ENCODE measurements at regions not wholly inside any gene's neighbourhood (a gene's known extent, or its start where the extent isn't known, plus 50 kb on each side); places are given as distances from the start of the nearest gene placed in this dataset.

GRCh38 chr11:33630936-33631748 lies 69.5 kb downstream of the C11orf91 start:
- peaks cover 17% of the 10 kb centered on the region for H3K27me3 Mint-ChIP-seq (ENCODE audit: low read depth)
- H3K36me3 Mint-ChIP-seq (ENCODE audit: insufficient read depth in 2 of 2), result peaks cover 0 to 5% of the 10 kb centered on the region in 2 donors
- no peak overlapping the region for H3K27ac Mint-ChIP-seq
- H3K4me1 Mint-ChIP-seq (ENCODE audit: low read depth), result peaks cover 5% of the 10 kb centered on the region
- ATAC-seq (replicated peaks in 1 of 2) (no peak), DNase-seq (no peak)
- H3K4me3 Mint-ChIP-seq, result no peak overlapping the region
- H3K9me3 Mint-ChIP-seq, result peaks cover 4 to 5% of the 10 kb centered on the region in 2 donors

- H3K27me3 Mint-ChIP-seq (ENCODE audit: low read depth), result peaks cover 8% of the 10 kb centered on the region
- no peak overlapping the region for H3K27ac Mint-ChIP-seq
- H3K4me1 Mint-ChIP-seq (ENCODE audit: low read depth), result no peaks in the 10 kb centered on the region
- peaks cover 0 to 1% of the 10 kb centered on the region in 2 donors for H3K9me3 Mint-ChIP-seq
- ATAC-seq (replicated peaks in 1 of 2) (no peak), DNase-seq (no peak)
- H3K4me3 Mint-ChIP-seq, result no peak overlapping the region
- H3K36me3 Mint-ChIP-seq (ENCODE audit: insufficient read depth in 2 of 2), result no peaks in the 10 kb centered on the region
These were observed 76.5 kb downstream of the C11orf91 start for GRCh38 chr11:33624083-33624482.

- Mint-ChIP-seq H3K36me3 (ENCODE audit: insufficient read depth in 2 of 2) (no peaks in the 10 kb centered on the region), H3K27ac (no peak overlapping the region), H3K4me3 (no peak overlapping the region), H3K4me1 (ENCODE audit: low read depth) (no peaks in the 10 kb centered on the region), H3K9me3 (no peaks in the 10 kb centered on the region), H3K27me3 (ENCODE audit: low read depth) (peaks cover 8% of the 10 kb centered on the region)
- DNase-seq (no peak), ATAC-seq (replicated peaks in 1 of 2) (no peak)
These were observed 77.8 kb downstream of the C11orf91 start for GRCh38 chr11:33622806-33623205.

DNA sequence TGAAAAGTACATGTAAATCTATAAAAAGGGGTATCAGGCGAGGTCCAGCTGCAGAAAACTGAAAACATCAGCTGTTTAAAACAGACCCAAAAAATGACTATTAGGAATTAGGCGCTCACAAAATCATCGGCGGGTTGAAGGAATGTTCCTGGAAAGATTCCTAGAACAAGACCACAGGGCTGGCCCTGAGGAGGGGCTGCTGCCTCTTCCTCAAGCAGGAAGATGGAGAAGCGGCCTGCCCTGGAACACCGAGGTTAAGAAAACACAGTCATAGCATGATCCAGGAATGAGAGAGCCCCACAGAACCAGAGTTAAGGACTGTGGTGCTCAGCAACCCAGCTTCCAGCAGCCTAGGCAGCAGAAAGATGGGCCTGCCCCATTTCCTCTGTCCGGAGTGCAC lies 78.4 kb downstream of the C11orf91 start:
- ATAC-seq (replicated peaks in 1 of 2) (no peak), DNase-seq (no peak)
- no peak overlapping the region for H3K4me3 Mint-ChIP-seq
- peaks cover 15% of the 10 kb centered on the region for H3K27me3 Mint-ChIP-seq (ENCODE audit: low read depth)
- H3K4me1 Mint-ChIP-seq (ENCODE audit: low read depth), result no peaks in the 10 kb centered on the region
- no peaks in the 10 kb centered on the region for H3K36me3 Mint-ChIP-seq (ENCODE audit: insufficient read depth in 2 of 2)
- no peaks in the 10 kb centered on the region for H3K9me3 Mint-ChIP-seq
- no peak overlapping the region for H3K27ac Mint-ChIP-seq

- H3K4me1 Mint-ChIP-seq (ENCODE audit: low read depth), result no peaks in the 10 kb centered on the region
- peaks cover 19% of the 10 kb centered on the region for H3K27me3 Mint-ChIP-seq (ENCODE audit: low read depth)
- no peaks in the 10 kb centered on the region for H3K36me3 Mint-ChIP-seq (ENCODE audit: insufficient read depth in 2 of 2)
- H3K27ac Mint-ChIP-seq, result no peak overlapping the region
- no peak overlapping the region for H3K4me3 Mint-ChIP-seq
- no peaks in the 10 kb centered on the region for H3K9me3 Mint-ChIP-seq
- ATAC-seq (replicated peaks in 1 of 2), result no peak
- DNase-seq, result no peak
These were observed 80.0 kb downstream of the C11orf91 start for GRCh38 chr11:33620423-33621171.

DNA sequence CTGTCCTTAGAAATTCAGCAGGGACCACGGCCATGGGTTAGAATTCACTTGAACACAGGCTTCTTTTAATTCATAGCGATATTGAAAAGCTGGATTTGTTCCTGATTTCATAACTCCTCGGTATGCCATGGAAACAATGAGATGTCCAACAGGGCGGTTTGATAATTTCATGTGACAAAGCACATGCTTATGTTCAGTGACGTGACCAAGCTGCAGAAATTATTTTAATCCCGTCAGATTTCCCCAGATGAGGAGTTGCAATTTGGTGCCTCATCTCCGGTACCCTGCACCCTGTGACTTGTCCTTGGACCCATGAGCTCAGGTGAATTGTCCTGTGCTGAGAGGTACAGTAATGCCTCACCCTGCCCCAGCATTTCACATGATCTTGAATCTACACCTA lies 81.7 kb downstream of the C11orf91 start:
- H3K4me1 Mint-ChIP-seq (ENCODE audit: low read depth), result no peaks in the 10 kb centered on the region
- no peaks in the 10 kb centered on the region for H3K9me3 Mint-ChIP-seq
- DNase-seq (no peak), ATAC-seq (replicated peaks in 1 of 2) (no peak)
- H3K27ac Mint-ChIP-seq, result no peak overlapping the region
- peaks cover 19% of the 10 kb centered on the region for H3K27me3 Mint-ChIP-seq (ENCODE audit: low read depth)
- no peak overlapping the region for H3K4me3 Mint-ChIP-seq
- H3K36me3 Mint-ChIP-seq (ENCODE audit: insufficient read depth in 2 of 2), result no peaks in the 10 kb centered on the region

DNA sequence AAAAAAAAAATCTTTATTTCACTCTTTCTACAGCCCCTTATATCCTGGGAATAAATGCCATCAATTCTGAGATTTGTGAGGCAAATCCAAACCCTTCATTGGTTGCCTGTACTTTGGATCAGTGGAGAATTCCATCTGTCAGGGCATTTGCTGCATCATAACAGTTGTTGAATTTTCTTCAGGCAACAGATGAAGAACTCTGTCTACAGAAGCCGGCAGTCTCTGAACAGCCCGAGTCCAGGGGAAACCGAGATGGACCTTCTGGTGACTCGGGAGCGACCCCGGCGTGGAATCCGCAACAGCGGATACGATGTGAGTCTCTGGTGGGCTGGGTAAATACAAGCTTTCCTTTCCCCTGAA lies 82.3 kb downstream of the C11orf91 start:
- peaks cover 19% of the 10 kb centered on the region for H3K27me3 Mint-ChIP-seq (ENCODE audit: low read depth)
- ATAC-seq (replicated peaks in 1 of 2) (no peak), DNase-seq (no peak)
- H3K9me3 Mint-ChIP-seq, result no peaks in the 10 kb centered on the region
- no peaks in the 10 kb centered on the region for H3K36me3 Mint-ChIP-seq (ENCODE audit: insufficient read depth in 2 of 2)
- H3K4me3 Mint-ChIP-seq, result no peak overlapping the region
- no peaks in the 10 kb centered on the region for H3K4me1 Mint-ChIP-seq (ENCODE audit: low read depth)
- H3K27ac Mint-ChIP-seq, result no peak overlapping the region

DNA sequence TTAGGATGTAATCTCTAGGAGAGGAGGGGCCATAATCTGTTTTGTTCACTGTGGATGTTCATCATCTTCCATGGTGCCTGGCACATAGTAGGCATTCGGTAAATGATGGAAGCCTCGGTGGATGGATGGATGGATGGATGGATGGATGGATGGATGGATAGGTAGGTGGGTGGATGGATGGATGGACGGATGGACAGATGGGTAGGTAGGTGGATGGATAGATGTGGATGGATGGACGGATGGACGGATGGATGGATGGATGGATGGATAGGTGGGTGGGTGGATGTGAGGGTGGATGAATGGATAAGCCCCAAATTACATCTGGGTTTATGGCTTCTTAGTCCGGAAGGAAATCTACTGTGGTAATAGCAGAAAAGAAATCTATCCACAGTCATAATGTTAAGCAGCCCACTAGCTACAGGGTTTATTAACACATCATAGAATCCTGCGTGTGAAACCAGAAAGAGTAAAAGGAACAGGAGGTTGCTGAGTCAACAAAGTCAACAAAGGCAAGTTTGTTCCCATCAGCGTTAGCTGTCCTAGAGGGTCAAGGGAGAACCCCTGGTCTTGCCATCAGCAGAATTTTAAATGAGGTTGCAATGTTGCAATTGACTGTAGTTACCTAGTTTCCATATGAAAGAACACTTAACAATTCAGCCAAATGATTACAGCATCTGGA lies 82.8 kb downstream of the C11orf91 start:
- peaks cover 19% of the 10 kb centered on the region for H3K27me3 Mint-ChIP-seq (ENCODE audit: low read depth)
- no peaks in the 10 kb centered on the region for H3K9me3 Mint-ChIP-seq
- H3K4me3 Mint-ChIP-seq, result no peak overlapping the region
- no peaks in the 10 kb centered on the region for H3K36me3 Mint-ChIP-seq (ENCODE audit: insufficient read depth in 2 of 2)
- no peak for DNase-seq
- no peak for ATAC-seq (replicated peaks in 1 of 2)
- H3K4me1 Mint-ChIP-seq (ENCODE audit: low read depth), result no peaks in the 10 kb centered on the region
- no peak overlapping the region for H3K27ac Mint-ChIP-seq

DNA sequence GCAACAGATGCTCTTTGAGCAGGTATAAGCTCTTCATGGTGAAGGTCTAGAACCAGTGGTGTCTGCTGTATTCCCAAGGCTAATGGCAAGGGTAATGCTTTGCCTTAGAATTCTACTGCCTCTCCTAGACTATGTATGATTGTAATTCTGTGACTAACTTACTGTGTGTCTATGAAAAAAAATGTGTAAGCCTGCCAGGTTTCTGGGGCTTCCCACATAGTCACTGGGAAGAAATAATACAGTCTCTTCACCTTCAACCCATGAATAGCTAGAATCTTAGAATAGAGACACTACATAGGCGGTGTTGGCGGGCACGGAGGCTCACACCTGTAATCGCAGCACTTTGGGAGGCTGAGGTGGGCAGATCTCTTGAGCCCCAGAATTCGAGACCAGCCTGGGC lies 84.1 kb downstream of the C11orf91 start:
- Mint-ChIP-seq H3K4me1 (ENCODE audit: low read depth) (no peaks in the 10 kb centered on the region), H3K4me3 (no peak overlapping the region), H3K27ac (no peak overlapping the region), H3K27me3 (ENCODE audit: low read depth) (peaks cover 19% of the 10 kb centered on the region), H3K36me3 (ENCODE audit: insufficient read depth in 2 of 2) (no peaks in the 10 kb centered on the region), H3K9me3 (no peaks in the 10 kb centered on the region)
- DNase-seq, result no peak
- ATAC-seq (replicated peaks in 1 of 2), result no peak

GRCh38 chr11:33615751-33616150 lies 84.9 kb downstream of the C11orf91 start:
- Mint-ChIP-seq H3K4me3 (no peak overlapping the region), H3K4me1 (ENCODE audit: low read depth) (no peaks in the 10 kb centered on the region), H3K9me3 (no peaks in the 10 kb centered on the region), H3K27me3 (ENCODE audit: low read depth) (peaks cover 16% of the 10 kb centered on the region), H3K27ac (no peak overlapping the region), H3K36me3 (ENCODE audit: insufficient read depth in 2 of 2) (no peaks in the 10 kb centered on the region)
- DNase-seq (no peak), ATAC-seq (replicated peaks in 1 of 2) (no peak)

- H3K4me3 Mint-ChIP-seq, result no peak overlapping the region
- H3K27me3 Mint-ChIP-seq (ENCODE audit: low read depth), result peaks cover 11% of the 10 kb centered on the region
- no peaks in the 10 kb centered on the region for H3K4me1 Mint-ChIP-seq (ENCODE audit: low read depth)
- H3K9me3 Mint-ChIP-seq, result no peaks in the 10 kb centered on the region
- H3K36me3 Mint-ChIP-seq (ENCODE audit: insufficient read depth in 2 of 2), result no peaks in the 10 kb centered on the region
- no peak for ATAC-seq (replicated peaks in 1 of 2)
- H3K27ac Mint-ChIP-seq, result no peak overlapping the region
- DNase-seq, result no peak
These were observed 87.2 kb downstream of the C11orf91 start for GRCh38 chr11:33613404-33613803.

DNA sequence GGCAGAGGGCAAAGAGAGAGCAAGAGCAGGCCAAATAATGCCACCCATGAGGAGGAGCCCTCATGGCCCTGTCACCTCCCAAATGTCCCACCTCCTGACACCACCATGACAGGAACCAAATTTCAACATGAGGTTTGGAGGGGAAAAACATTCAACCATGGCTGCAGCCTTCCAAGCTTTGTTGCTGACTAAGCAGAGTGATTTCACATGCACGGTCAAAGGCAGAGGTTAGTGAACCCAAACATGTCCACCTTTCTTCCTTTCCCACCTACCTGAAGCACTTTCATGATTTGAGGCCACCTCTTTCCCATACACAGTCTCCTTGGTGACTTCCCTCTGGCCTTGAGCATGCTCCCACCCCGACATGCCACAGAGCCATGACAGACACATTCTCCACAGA lies 89.7 kb downstream of the C11orf91 start:
- H3K9me3 Mint-ChIP-seq, result no peaks in the 10 kb centered on the region
- no peaks in the 10 kb centered on the region for H3K27me3 Mint-ChIP-seq (ENCODE audit: low read depth)
- H3K4me3 Mint-ChIP-seq, result no peak overlapping the region
- no peak overlapping the region for H3K27ac Mint-ChIP-seq
- H3K4me1 Mint-ChIP-seq (ENCODE audit: low read depth), result no peaks in the 10 kb centered on the region
- H3K36me3 Mint-ChIP-seq (ENCODE audit: insufficient read depth in 2 of 2), result no peaks in the 10 kb centered on the region
- DNase-seq (no peak), ATAC-seq (replicated peaks in 1 of 2) (no peak)

DNA sequence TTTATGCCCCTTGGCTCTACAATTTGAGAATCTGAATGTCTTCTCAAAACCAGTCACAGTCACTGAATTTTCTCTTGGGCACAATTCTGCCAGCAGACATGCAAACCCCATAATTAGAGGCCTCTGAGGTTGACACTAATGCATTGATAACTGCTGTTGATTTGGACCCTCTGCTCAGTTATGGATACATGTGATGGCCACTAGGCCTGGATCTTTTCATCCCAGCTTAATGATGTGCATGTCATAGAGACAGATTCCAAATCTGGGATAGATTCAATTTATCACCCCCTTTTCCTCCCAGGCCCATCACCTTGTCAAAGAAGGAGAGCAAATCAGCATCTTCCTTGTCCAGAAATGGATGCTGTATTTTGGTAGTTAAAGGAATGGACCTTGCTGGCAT lies 92.2 kb downstream of the C11orf91 start:
- ATAC-seq (replicated peaks in 1 of 2) (no peak), DNase-seq (no peak)
- Mint-ChIP-seq H3K4me3 (no peak overlapping the region), H3K27ac (no peak overlapping the region), H3K4me1 (ENCODE audit: low read depth) (no peaks in the 10 kb centered on the region), H3K9me3 (no peaks in the 10 kb centered on the region), H3K36me3 (ENCODE audit: insufficient read depth in 2 of 2) (no peaks in the 10 kb centered on the region), H3K27me3 (ENCODE audit: low read depth) (peaks cover 7% of the 10 kb centered on the region)
